SK-N-SH (cell line): ENCODE measurements at regions not wholly inside any gene's neighbourhood (a gene's known extent, or its start where the extent isn't known, plus 50 kb on each side); places are given as distances from the start of the nearest gene placed in this dataset.

Experiments used
- CTCF ChIA-PET: fragments of 300-600, 350-600 bp; formaldehyde crosslinking; extraction: SDS; loops from one replicate; lab custom pipeline; 2021; lab: Yijun Ruan, JAX
- POLR2A ChIA-PET: fragments of 350-600 bp; sonication (Branson Sonifier 250); formaldehyde crosslinking; extraction: SDS; loops from one replicate; lab custom pipeline; 2020; ENCODE audit warnings: antibody characterized with exemption, inconsistent platforms; lab: Yijun Ruan, JAX
- DNase-seq: peaks from one replicate; pipeline ENCODE4 v3.0.0; 2012
- H2AFZ ChIP-seq: fragments of 200-600 bp; sonication (generic); 2 replicates; pipeline ENCODE4 v1.8.1; 2016; ENCODE audit warnings: antibody characterized with exemption, mild to moderate bottlenecking, low read depth
- H3F3A ChIP-seq: fragments of 200-600 bp; sonication (generic); replicated peaks from 2 replicates; pipeline ENCODE3; 2016; ENCODE audit warnings: antibody characterized with exemption, mild to moderate bottlenecking; ENCODE audit not compliant: insufficient read depth
- H3K27ac ChIP-seq, 2 experiments: fragments of 200-500 bp in 1 of 2; fragments of 200-600 bp in 1 of 2; sonication (Bioruptor generic) in 1 of 2; sonication (generic), shearing (Covaris generic) in 1 of 2; 2 replicates each; pipeline versions ENCODE4 v1.5.1 to v1.6.1; 2014 to 2016; ENCODE audit warnings: low read depth in 2 of 2, inconsistent platforms in 1 of 2, low read length in 1 of 2, mild to moderate bottlenecking in 1 of 2, mixed read lengths in 1 of 2
- H3K27me3 ChIP-seq: fragments of 200-600 bp; sonication (generic), shearing (Covaris generic); 2 replicates; pipeline ENCODE4 v1.6.1; 2016; ENCODE audit warnings: mixed run types; ENCODE audit not compliant: insufficient read depth
- H3K36me3 ChIP-seq, 2 experiments: fragments of 200-500 bp in 1 of 2; fragments of 200-600 bp in 1 of 2; sonication (Bioruptor generic) in 1 of 2; sonication (generic) in 1 of 2; replicated peaks in 1 of 2; 2 replicates each; pipeline versions ENCODE3 to v1.5.1; 2014 to 2016; ENCODE audit warnings: low read length in 1 of 2, mild to moderate bottlenecking in 1 of 2; ENCODE audit not compliant: insufficient read depth in 2 of 2, control insufficient read depth in 1 of 2
- H3K4me1 ChIP-seq, 2 experiments: fragments of 200-500 bp in 1 of 2; fragments of 200-600 bp in 1 of 2; sonication (Bioruptor generic) in 1 of 2; sonication (generic), shearing (Covaris generic) in 1 of 2; 2 replicates each; pipeline versions ENCODE4 v1.5.1 to v1.6.1; 2014 to 2016; ENCODE audit warnings: low read depth in 1 of 2, low read length in 1 of 2, mixed run types in 1 of 2; ENCODE audit not compliant: insufficient read depth in 2 of 2, control insufficient read depth in 1 of 2
- H3K4me2 ChIP-seq: fragments of 200-600 bp; sonication (generic), shearing (Covaris generic); 2 replicates; pipeline ENCODE4 v1.6.1; 2017; ENCODE audit warnings: mixed run types
- H3K4me3 ChIP-seq, 2 experiments: fragments of 200-500 bp in 1 of 2; fragments of 200-600 bp in 1 of 2; sonication (Bioruptor generic) in 1 of 2; sonication (generic), shearing (Covaris generic) in 1 of 2; 2 replicates each; pipeline versions ENCODE4 v1.5.1 to v1.8.1; 2014 to 2016; ENCODE audit warnings: low read depth in 2 of 2, inconsistent platforms in 1 of 2, low read length in 1 of 2, mild to moderate bottlenecking in 1 of 2, mixed read lengths in 1 of 2, moderate library complexity in 1 of 2
- H3K79me2 ChIP-seq: fragments of 200-600 bp; sonication (generic); 2 replicates; pipeline ENCODE4 v1.8.1; 2017; ENCODE audit warnings: mild to moderate bottlenecking; ENCODE audit not compliant: insufficient read depth
- H3K9ac ChIP-seq: fragments of 200-600 bp; sonication (generic); 2 replicates; pipeline ENCODE4 v1.6.1; 2017; ENCODE audit warnings: mixed run types
- H3K9me2 ChIP-seq: fragments of 200-600 bp; sonication (generic); 2 replicates; pipeline ENCODE4 v1.6.1; 2017; ENCODE audit warnings: mixed run types
- H3K9me3 ChIP-seq: fragments of 200-600 bp; sonication (generic); 2 replicates; pipeline ENCODE4 v1.6.1; 2017; ENCODE audit warnings: mixed run types, mild to moderate bottlenecking, moderate library complexity
- H4K20me1 ChIP-seq: fragments of 200-600 bp; sonication (generic); 2 replicates; pipeline ENCODE4 v1.6.1; 2017; ENCODE audit warnings: mild to moderate bottlenecking, mixed run types; ENCODE audit not compliant: insufficient read depth
- CHD2 ChIP-seq: fragments of 150-350 bp; IDR thresholded peaks from 2 replicates; pipeline ENCODE4 v1.6.1; 2018; ENCODE audit warnings: low read length; ENCODE audit not compliant: partially characterized antibody
- ELF1 ChIP-seq: IDR thresholded peaks from 2 replicates; pipeline ENCODE4 v1.4.0; 2012
- FOXM1 ChIP-seq: IDR thresholded peaks from 2 replicates; pipeline ENCODE4 v1.4.0; 2012; ENCODE audit warnings: low read depth, mild to moderate bottlenecking
- GABPA ChIP-seq: IDR thresholded peaks from 2 replicates; pipeline ENCODE4 v1.4.0; 2012; ENCODE audit warnings: low read depth, mild to moderate bottlenecking
- IRF3 ChIP-seq: fragments of 150-350 bp; IDR thresholded peaks from 2 replicates; pipeline ENCODE4 v1.6.1; 2016; ENCODE audit warnings: mild to moderate bottlenecking, low read depth, low read length
- JUND ChIP-seq: IDR thresholded peaks from 2 replicates; pipeline ENCODE4 v1.4.0; 2012
- MAX ChIP-seq: IDR thresholded peaks from 2 replicates; pipeline ENCODE4 v1.4.0; 2012; ENCODE audit warnings: low read depth
- MEF2A ChIP-seq: IDR thresholded peaks from 2 replicates; pipeline ENCODE4 v1.4.0; 2012; ENCODE audit warnings: low read depth, borderline replicate concordance
- MXI1 ChIP-seq: IDR thresholded peaks from 2 replicates; pipeline ENCODE4 v1.6.1; 2012; ENCODE audit warnings: mild to moderate bottlenecking, low read depth, low read length, improper control_type of control experiment
- NFIC ChIP-seq: IDR thresholded peaks from 2 replicates; pipeline ENCODE4 v1.4.0; 2012; ENCODE audit warnings: borderline replicate concordance
- NRF1 ChIP-seq: IDR thresholded peaks from 2 replicates; pipeline ENCODE4 v1.6.1; 2012; ENCODE audit warnings: low read depth, mild to moderate bottlenecking, low read length
- PBX3 ChIP-seq: IDR thresholded peaks from 2 replicates; pipeline ENCODE4; 2012
- RAD21 ChIP-seq: IDR thresholded peaks from 2 replicates; pipeline ENCODE4 v1.6.1; 2012; ENCODE audit warnings: mild to moderate bottlenecking, low read length
- RCOR1 ChIP-seq: fragments of 150-350 bp; IDR thresholded peaks from 2 replicates; pipeline ENCODE4 v1.6.1; 2017; ENCODE audit warnings: antibody characterized with exemption, low read length
- REST ChIP-seq: IDR thresholded peaks from 2 replicates; pipeline ENCODE4 v1.6.1; 2012; ENCODE audit warnings: mild to moderate bottlenecking, low read depth, low read length, moderate library complexity
- SIN3A ChIP-seq: IDR thresholded peaks from 2 replicates; pipeline ENCODE4 v1.6.1; 2012; ENCODE audit warnings: low read depth, mild to moderate bottlenecking, low read length, moderate library complexity, borderline replicate concordance
- TAF1 ChIP-seq: IDR thresholded peaks from 2 replicates; pipeline ENCODE4 v1.6.1; 2012; ENCODE audit warnings: low read depth, mild to moderate bottlenecking, low read length, moderate library complexity, borderline replicate concordance
- TEAD4 ChIP-seq: IDR thresholded peaks from 2 replicates; pipeline ENCODE4 v1.4.0; 2012; ENCODE audit warnings: mild to moderate bottlenecking, borderline replicate concordance; ENCODE audit not compliant: insufficient read depth
- USF2 ChIP-seq: fragments of 150-350 bp; IDR thresholded peaks from 2 replicates; pipeline ENCODE4 v1.6.1; 2017; ENCODE audit warnings: antibody characterized with exemption, low read length, low read depth, borderline replicate concordance
- ZBTB33 ChIP-seq: IDR thresholded peaks from 2 replicates; pipeline ENCODE4 v1.4.0; 2012; ENCODE audit warnings: low read depth, borderline replicate concordance
- WGBS: methylation state at CpG from one replicate; pipeline ENCODE4 v1.1.6; 2017; ENCODE audit warnings: low lambda C conversion rate; 5-methylcytosine and 5-hydroxymethylcytosine counted together

- POLR2A ChIA-PET, result no interaction called here
- no peak for DNase-seq
- Histone ChIP-seq H3F3A (no peaks in the 10 kb centered on the region), H3K9me3 (no peaks in the 10 kb centered on the region), H3K4me1 (no peaks in the 10 kb centered on the region), H3K4me2 (no peak overlapping the region), H3K9ac (no peak overlapping the region), H3K4me3 (no peak overlapping the region), H4K20me1 (no peaks in the 10 kb centered on the region), H3K27me3 (no peaks in the 10 kb centered on the region), H3K36me3 (no peaks in the 10 kb centered on the region), H3K79me2 (no peaks in the 10 kb centered on the region), H2AFZ (no peak overlapping the region), H3K9me2 (no peaks in the 10 kb centered on the region), H3K27ac (no peak overlapping the region)
- CTCF ChIA-PET, result interaction anchor here (0.6 kb wide), 1 partner anchor 417 kb away, joined by 3 read pairs; no protein-coding TSS in a partner anchor
- TF ChIP-seq MXI1 (no peak), NFIC (no peak), REST (no peak), TAF1 (no peak)
- WGBS, result 7% methylated on average over 1 of the region's 1 CpG
These were observed 369.8 kb upstream of the KAZN start for GRCh38 chr1:14228677-14229076.

- Histone ChIP-seq H3K4me1 (no peaks in the 10 kb centered on the region), H3K36me3 (no peaks in the 10 kb centered on the region), H3K27me3 (no peaks in the 10 kb centered on the region), H3K9ac (no peak overlapping the region), H4K20me1 (no peaks in the 10 kb centered on the region), H3K9me3 (no peaks in the 10 kb centered on the region), H3K27ac (no peak overlapping the region), H3K79me2 (no peaks in the 10 kb centered on the region), H3K4me3 (no peak overlapping the region), H3K4me2 (no peak overlapping the region), H2AFZ (no peak overlapping the region), H3K9me2 (no peaks in the 10 kb centered on the region), H3F3A (no peaks in the 10 kb centered on the region)
- 4% methylated on average over 2 of the region's 2 CpGs for WGBS
- no peak for DNase-seq
- TF ChIP-seq CHD2 (no peak), MAX (no peak), PBX3 (no peak), ZBTB33 (no peak), JUND (no peak), MXI1 (no peak), GABPA (no peak), USF2 (no peak), ELF1 (no peak), NRF1 (no peak), TAF1 (no peak), NFIC (no peak), TEAD4 (no peak), MEF2A (no peak), FOXM1 (no peak), SIN3A (no peak), RAD21 (no peak), RCOR1 (no peak), IRF3 (no peak)
- ChIA-PET CTCF (no interaction called here), POLR2A (no interaction called here)
These were observed 365.0 kb upstream of the KAZN start for GRCh38 chr1:14233510-14233909.
